ENCODE measurements at regions not wholly inside any gene's neighbourhood (a gene's known extent, or its start where the extent isn't known, plus 50 kb on each side); places are given as distances from the start of the nearest gene placed in this dataset.

DNA sequence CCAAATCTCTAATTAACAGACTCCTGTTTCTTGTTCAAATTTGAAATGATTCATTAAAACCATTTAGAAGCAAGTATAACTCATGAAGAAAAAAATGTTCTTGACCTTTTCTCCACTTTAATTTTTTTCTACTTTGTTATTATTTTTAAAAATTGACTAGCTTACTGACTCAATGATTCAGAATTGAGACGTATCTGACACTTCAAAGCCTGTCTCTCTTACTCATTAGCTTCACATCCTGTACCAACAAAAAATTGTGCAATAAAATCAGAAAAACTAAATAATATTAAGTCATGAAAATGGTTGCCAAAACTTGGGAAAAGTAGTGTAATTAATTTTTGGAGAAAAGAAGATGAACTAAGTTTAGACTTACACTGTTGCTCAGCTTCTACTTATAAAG is 331.2 kb downstream of the SLC16A7 start:
- in situ Hi-C loops (cut with MboI; ENCODE audit: low sequenced_read_pairs) = no loop called here

GRCh38 chr12:59928416-59928815 is 332.6 kb downstream of the SLC16A7 start:
- in situ Hi-C loops (cut with MboI; ENCODE audit: low sequenced_read_pairs) = no loop called here

DNA sequence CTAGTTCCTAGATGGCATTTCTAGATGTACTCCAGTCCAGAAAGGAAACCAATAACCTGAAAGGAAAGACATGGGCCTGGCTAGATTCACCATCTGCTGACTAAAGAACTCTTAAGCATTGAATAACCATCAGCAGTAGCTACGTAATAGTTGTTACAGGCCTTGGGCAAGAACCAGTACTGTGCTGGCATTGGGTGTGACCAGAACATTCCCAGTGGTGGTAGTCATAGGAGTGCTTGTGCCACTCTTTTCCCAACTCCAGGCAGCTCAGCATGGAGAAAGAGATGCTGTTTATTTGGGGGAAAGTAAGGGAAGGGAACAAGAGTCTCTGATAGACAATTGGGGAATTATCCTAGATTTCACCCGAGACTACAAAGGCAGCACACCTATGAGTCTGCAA is 333.3 kb downstream of the SLC16A7 start:
- in situ Hi-C loops (cut with MboI; ENCODE audit: low sequenced_read_pairs) = no loop called here

- in situ Hi-C loops (cut with MboI; ENCODE audit: low sequenced_read_pairs) = no loop called here
Observed at GRCh38 chr12:59934486-59934885, 338.7 kb downstream of the SLC16A7 start.

- in situ Hi-C loops (cut with MboI; ENCODE audit: low sequenced_read_pairs) = no loop called here
Observed at GRCh38 chr12:59936534-59936933, 340.7 kb downstream of the SLC16A7 start.

GRCh38 chr12:59937148-59937547 is 341.3 kb downstream of the SLC16A7 start:
- in situ Hi-C loops (cut with MboI; ENCODE audit: low sequenced_read_pairs) = no loop called here

DNA sequence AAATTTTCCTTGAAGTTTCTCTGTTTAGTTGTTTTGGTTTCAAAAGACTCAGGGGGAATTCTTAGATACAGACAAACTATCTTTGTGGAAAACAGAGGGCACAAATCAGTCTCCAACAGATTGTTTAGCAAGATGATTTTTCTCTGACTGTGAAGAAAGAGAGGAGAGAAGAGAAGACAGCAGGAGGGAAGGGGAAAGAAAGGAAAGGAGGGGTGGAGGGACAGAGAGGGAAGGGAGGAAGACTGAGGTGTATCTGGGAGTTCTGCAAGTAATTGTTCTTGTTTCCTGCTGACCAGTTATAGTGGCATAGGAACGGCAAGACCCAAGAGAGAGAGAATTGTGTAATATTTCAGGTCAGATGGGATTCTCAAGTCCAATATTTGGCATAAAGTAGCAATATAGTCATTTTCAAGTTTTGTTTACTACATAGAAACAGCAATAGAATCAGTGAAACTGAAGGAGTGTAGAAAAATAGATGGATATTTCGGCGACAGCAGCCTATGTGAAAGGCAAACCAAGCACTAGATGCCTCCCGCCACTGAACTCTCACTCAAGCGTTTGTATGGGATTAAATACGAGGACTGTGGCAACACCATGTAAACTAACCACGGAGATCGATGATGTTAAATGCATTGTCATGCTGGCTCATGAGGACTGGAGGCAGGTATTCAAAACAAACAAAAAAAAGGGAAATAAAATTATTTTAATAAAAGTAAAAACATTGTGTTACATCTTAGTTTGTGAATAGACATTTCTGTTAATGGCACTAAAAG is 342.5 kb downstream of the SLC16A7 start:
- in situ Hi-C loops (cut with MboI; ENCODE audit: low sequenced_read_pairs) = no loop called here

DNA sequence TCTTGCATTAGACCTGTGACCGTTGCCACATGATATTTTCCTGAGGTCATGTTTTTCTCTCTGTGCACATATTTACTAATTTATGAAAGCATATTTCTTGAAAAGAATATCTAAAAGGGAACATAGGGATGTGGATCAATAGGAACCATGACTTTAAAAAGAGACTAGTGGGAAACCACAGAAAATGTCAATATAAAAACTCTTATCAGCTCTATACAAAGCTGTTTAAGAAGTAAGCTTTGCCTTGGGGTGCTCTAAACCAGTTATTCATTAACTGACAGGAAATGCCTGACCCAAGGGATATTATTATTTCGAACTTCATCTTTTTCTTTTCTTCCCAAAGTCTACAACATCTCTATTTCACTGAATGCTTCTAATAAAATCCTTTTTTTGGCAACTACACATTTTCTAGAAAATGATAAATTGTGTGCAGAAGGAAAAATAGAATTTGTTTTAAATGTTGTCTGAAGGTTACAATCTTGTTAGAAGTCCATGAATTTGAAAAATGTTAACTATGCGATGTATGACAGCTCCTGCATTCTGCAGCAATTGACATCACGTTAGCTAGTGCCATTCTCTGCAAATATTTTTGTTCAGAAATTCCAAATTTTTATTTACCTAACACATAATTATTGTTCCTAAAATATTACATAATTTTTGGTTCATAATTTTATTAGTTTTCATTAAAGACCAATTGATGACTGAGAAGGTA is 345.0 kb downstream of the SLC16A7 start:
- in situ Hi-C loops (cut with MboI; ENCODE audit: low sequenced_read_pairs) = no loop called here

- in situ Hi-C loops (cut with MboI; ENCODE audit: low sequenced_read_pairs) = no loop called here
Observed at GRCh38 chr12:59941461-59941860, 345.6 kb downstream of the SLC16A7 start.

- in situ Hi-C loops (cut with MboI; ENCODE audit: low sequenced_read_pairs) = no loop called here
Observed at GRCh38 chr12:59944177-59944576, 348.3 kb downstream of the SLC16A7 start.

GRCh38 chr12:59946635-59947034 is 350.8 kb downstream of the SLC16A7 start:
- in situ Hi-C loops (cut with MboI; ENCODE audit: low sequenced_read_pairs) = no loop called here

DNA sequence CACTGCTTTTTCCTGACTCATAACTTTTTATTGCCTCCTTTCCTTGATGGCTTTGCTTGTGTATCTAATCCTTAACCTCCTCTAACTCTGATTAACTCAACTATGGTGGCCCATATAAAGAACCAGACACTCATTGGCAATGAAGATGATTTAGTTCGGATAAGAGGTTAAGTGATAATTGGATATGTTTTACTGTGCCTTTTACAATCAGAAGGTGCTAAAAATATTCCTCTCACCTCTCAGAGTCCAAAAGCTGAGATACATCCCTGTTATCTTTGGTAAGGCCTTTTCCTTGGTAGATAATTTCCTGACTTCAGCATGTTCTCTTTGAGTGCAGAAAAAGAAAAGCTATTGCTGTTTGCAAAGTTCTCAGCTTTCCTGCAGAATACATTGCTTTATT is 367.7 kb downstream of the SLC16A7 start:
- in situ Hi-C loops (cut with MboI; ENCODE audit: low sequenced_read_pairs) = no loop called here

GRCh38 chr12:59972905-59973304 is 377.1 kb downstream of the SLC16A7 start:
- in situ Hi-C loops (cut with MboI; ENCODE audit: low sequenced_read_pairs) = no loop called here

DNA sequence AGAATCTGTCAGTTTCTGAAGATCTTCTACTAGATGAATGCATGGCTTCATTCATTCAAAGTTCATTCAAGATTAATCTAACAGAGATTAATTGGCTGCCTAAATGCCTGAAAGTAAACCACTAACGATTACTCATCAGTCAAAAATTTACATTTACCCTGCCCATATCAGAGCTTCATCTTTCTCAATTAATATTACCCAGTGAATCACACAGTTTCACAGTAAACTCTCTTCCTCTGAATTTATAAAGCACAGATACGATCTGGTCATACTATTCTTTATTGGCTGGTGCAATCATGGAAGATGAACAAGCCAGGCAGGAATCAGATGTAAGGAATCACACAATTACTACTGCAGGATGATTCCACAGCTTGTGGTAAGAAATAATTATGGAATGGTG is 377.7 kb downstream of the SLC16A7 start:
- in situ Hi-C loops (cut with MboI; ENCODE audit: low sequenced_read_pairs) = no loop called here

- in situ Hi-C loops (cut with MboI; ENCODE audit: low sequenced_read_pairs) = no loop called here
Observed at GRCh38 chr12:59977779-59978178, 381.9 kb downstream of the SLC16A7 start.

GRCh38 chr12:59980476-59980875 is 384.6 kb downstream of the SLC16A7 start:
- in situ Hi-C loops (cut with MboI; ENCODE audit: low sequenced_read_pairs) = no loop called here

DNA sequence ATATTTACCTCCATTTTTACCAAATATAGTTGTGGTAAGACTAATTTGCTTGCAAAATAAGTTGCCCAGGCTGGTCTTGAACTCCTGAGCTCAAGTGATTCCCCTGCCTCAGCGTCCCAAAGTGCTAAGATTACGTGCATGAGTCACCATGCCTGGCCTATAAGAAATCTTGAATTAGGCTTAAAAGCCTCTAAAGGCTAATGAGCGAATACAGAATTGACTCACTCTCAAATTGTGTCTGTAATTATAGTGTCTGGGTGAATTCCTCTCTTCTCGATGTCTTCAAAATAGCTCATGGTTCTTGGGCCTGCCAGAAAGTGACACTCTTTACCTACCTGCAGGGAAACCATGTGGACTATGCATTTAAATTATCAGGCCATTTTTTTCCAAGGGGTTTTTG is 403.5 kb downstream of the SLC16A7 start:
- in situ Hi-C loops (cut with MboI; ENCODE audit: low sequenced_read_pairs) = no loop called here

GRCh38 chr12:60010486-60010885 is 414.7 kb downstream of the SLC16A7 start:
- in situ Hi-C loops (cut with MboI; ENCODE audit: low sequenced_read_pairs) = no loop called here

- in situ Hi-C loops (cut with MboI; ENCODE audit: low sequenced_read_pairs) = no loop called here
Observed at GRCh38 chr12:60012659-60013058, 416.8 kb downstream of the SLC16A7 start.

- in situ Hi-C loops (cut with MboI; ENCODE audit: low sequenced_read_pairs) = no loop called here
Observed at GRCh38 chr12:60014436-60014835, 418.6 kb downstream of the SLC16A7 start.

- in situ Hi-C loops (cut with MboI; ENCODE audit: low sequenced_read_pairs) = no loop called here
Observed at GRCh38 chr12:60020068-60020467, 424.2 kb downstream of the SLC16A7 start.

DNA sequence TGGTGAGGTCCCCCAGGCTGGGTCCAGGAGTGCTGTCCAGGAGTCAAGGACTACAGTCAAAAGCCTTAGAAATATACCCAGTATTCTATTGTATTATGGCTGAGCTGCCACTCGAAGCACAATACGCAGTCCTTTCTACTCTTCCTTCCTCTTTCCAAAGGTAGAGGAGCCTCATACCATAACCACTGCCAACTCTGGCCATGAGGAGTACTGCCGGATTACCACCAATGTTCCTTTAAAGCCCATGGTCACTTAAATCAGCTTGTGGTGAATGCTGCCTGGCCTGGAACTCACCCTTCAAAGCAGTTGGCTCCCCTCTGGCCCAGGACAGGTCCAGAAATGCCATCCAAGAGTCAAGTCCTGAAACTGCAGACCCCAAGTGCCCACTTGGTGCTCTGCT is 425.4 kb downstream of the SLC16A7 start:
- in situ Hi-C loops (cut with MboI; ENCODE audit: low sequenced_read_pairs) = no loop called here

All from HL-60/S4 treated with phorbol 12-myristate 13-acetate at 8.2 ng/mL for 4 days and 3 days (cell line).